ENCODE measurements at regions not wholly inside any gene's neighbourhood (a gene's known extent, or its start where the extent isn't known, plus 50 kb on each side); places are given as distances from the start of the nearest gene placed in this dataset.
A peak's percentile ranks its signal among the peaks of the same experiment; 100 is the strongest.

GRCh38 chr4:144582975-144583374, 63.0 kb upstream of the HHIP start (continued):
- TF ChIP-seq ETS1 (CRISPR knock-in tag; IDR thresholded peaks at IDR 0.05): no peak
- TF ChIP-seq ZNF337 (CRISPR knock-in tag; IDR thresholded peaks at IDR 0.05; ENCODE audit: borderline replicate concordance, low read depth): no peak
- TF ChIP-seq FOXM1 (CRISPR knock-in tag; IDR thresholded peaks at IDR 0.05): no peak
- no peak for TF ChIP-seq ZFP82 (CRISPR knock-in tag; IDR thresholded peaks at IDR 0.05; ENCODE audit: borderline replicate concordance)
- no peak for TF ChIP-seq ZNF230 (CRISPR knock-in tag; IDR thresholded peaks at IDR 0.05)
- TF ChIP-seq ZNF468 (CRISPR knock-in tag; IDR thresholded peaks at IDR 0.05): no peak
- TF ChIP-seq REPIN1 (CRISPR knock-in tag; IDR thresholded peaks at IDR 0.05; ENCODE audit: borderline replicate concordance, low read depth): no peak
- no peak for TF ChIP-seq THAP11 (CRISPR knock-in tag; IDR thresholded peaks at IDR 0.05)
- TF ChIP-seq AKAP8 (CRISPR knock-in tag; IDR thresholded peaks at IDR 0.05): no peak
- TF ChIP-seq ATAD3A (CRISPR knock-in tag; IDR thresholded peaks at IDR 0.05): no peak
- TF ChIP-seq ZNF710 (CRISPR knock-in tag; IDR thresholded peaks at IDR 0.05; ENCODE audit: borderline replicate concordance): no peak
- TF ChIP-seq ZNF639 (CRISPR knock-in tag; conservative IDR thresholded peaks at IDR 0.05): no peak
- TF ChIP-seq, protein P1, sequence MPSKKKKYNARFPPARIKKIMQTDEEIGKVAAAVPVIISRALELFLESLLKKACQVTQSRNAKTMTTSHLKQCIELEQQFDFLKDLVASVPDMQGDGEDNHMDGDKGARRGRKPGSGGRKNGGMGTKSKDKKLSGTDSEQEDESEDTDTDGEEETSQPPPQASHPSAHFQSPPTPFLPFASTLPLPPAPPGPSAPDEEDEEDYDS (CRISPR knock-in tag; IDR thresholded peaks at IDR 0.05): no peak
- TF ChIP-seq SOX5 (CRISPR knock-in tag; IDR thresholded peaks at IDR 0.05; ENCODE audit: borderline replicate concordance): peak; percentile 15; the same call in 1 of the 2 replicates
- no peak for TF ChIP-seq SIN3B (IDR thresholded peaks at IDR 0.05; ENCODE audit: low read length)
- no peak for TF ChIP-seq JUN (CRISPR knock-in tag; IDR thresholded peaks at IDR 0.05)
- TF ChIP-seq SRF (IDR thresholded peaks at IDR 0.05; ENCODE audit: low read depth, low read length): no peak
- no peak for TF ChIP-seq ZNF740 (CRISPR knock-in tag; IDR thresholded peaks at IDR 0.05)
- TF ChIP-seq CCDC6 (CRISPR knock-in tag; IDR thresholded peaks at IDR 0.05): no peak
- TF ChIP-seq, protein P2, sequence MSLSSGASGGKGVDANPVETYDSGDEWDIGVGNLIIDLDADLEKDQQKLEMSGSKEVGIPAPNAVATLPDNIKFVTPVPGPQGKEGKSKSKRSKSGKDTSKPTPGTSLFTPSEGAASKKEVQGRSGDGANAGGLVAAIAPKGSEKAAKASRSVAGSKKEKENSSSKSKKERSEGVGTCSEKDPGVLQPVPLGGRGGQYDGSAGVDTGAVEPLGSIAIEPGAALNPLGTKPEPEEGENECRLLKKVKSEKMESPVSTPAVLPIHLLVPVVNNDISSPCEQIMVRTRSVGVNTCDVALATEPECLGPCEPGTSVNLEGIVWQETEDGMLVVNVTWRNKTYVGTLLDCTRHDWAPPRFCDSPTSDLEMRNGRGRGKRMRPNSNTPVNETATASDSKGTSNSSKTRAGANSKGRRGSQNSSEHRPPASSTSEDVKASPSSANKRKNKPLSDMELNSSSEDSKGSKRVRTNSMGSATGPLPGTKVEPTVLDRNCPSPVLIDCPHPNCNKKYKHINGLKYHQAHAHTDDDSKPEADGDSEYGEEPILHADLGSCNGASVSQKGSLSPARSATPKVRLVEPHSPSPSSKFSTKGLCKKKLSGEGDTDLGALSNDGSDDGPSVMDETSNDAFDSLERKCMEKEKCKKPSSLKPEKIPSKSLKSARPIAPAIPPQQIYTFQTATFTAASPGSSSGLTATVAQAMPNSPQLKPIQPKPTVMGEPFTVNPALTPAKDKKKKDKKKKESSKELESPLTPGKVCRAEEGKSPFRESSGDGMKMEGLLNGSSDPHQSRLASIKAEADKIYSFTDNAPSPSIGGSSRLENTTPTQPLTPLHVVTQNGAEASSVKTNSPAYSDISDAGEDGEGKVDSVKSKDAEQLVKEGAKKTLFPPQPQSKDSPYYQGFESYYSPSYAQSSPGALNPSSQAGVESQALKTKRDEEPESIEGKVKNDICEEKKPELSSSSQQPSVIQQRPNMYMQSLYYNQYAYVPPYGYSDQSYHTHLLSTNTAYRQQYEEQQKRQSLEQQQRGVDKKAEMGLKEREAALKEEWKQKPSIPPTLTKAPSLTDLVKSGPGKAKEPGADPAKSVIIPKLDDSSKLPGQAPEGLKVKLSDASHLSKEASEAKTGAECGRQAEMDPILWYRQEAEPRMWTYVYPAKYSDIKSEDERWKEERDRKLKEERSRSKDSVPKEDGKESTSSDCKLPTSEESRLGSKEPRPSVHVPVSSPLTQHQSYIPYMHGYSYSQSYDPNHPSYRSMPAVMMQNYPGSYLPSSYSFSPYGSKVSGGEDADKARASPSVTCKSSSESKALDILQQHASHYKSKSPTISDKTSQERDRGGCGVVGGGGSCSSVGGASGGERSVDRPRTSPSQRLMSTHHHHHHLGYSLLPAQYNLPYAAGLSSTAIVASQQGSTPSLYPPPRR (CRISPR knock-in tag; IDR thresholded peaks at IDR 0.05; ENCODE audit: borderline replicate concordance): 0 out of 2 replicates have a peak, but pooled peaks have one; percentile 28
- no peak for TF ChIP-seq ZNF703 (CRISPR knock-in tag; IDR thresholded peaks at IDR 0.05; ENCODE audit: borderline replicate concordance)
- TF ChIP-seq NCOA1 (CRISPR knock-in tag; IDR thresholded peaks at IDR 0.05): no peak
